ENCODE measurements at regions not wholly inside any gene's neighbourhood (a gene's known extent, or its start where the extent isn't known, plus 50 kb on each side); places are given as distances from the start of the nearest gene placed in this dataset.
"Not testable (repeated sequence)": the region's sequence is repeated elsewhere in the genome, so short reads cannot be mapped to it uniquely, and the experiment has no call there.

DNA sequence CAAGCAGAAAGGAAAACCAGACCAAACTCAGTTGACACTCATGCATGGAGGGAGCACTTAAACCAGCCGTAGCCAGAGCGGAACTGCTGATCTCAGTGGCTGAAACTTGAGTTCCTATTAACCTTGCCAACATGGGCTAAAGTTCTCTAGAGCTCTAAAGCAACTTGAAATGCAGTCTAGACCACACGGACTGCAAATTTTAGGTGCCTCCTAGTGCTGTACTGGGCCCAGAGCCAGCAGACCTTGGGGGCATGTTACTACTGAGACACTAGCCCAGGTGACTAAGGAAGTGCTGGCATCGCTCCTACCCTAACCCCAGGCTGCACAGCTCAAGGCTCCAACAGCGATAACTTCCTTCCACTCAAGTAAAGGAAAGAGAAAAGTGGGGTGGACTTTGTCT lies 236.5 kb downstream of the AKAIN1 start:
- no peaks in the 10 kb centered on the region for H3K36me3 ChIP-seq
- no peaks in the 10 kb centered on the region for H3K9me3 ChIP-seq
- TF ChIP-seq, protein P1, sequence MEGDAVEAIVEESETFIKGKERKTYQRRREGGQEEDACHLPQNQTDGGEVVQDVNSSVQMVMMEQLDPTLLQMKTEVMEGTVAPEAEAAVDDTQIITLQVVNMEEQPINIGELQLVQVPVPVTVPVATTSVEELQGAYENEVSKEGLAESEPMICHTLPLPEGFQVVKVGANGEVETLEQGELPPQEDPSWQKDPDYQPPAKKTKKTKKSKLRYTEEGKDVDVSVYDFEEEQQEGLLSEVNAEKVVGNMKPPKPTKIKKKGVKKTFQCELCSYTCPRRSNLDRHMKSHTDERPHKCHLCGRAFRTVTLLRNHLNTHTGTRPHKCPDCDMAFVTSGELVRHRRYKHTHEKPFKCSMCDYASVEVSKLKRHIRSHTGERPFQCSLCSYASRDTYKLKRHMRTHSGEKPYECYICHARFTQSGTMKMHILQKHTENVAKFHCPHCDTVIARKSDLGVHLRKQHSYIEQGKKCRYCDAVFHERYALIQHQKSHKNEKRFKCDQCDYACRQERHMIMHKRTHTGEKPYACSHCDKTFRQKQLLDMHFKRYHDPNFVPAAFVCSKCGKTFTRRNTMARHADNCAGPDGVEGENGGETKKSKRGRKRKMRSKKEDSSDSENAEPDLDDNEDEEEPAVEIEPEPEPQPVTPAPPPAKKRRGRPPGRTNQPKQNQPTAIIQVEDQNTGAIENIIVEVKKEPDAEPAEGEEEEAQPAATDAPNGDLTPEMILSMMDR (IDR thresholded peaks at IDR 0.05; ENCODE audit: low read depth, low read length): no peak
- DNase-seq: no peak
- H3K4me3 ChIP-seq (ENCODE audit: low read depth, low read length): no peak overlapping the region
- no peaks in the 10 kb centered on the region for H3K27me3 ChIP-seq
- H3K4me1 ChIP-seq: no peaks in the 10 kb centered on the region

DNA sequence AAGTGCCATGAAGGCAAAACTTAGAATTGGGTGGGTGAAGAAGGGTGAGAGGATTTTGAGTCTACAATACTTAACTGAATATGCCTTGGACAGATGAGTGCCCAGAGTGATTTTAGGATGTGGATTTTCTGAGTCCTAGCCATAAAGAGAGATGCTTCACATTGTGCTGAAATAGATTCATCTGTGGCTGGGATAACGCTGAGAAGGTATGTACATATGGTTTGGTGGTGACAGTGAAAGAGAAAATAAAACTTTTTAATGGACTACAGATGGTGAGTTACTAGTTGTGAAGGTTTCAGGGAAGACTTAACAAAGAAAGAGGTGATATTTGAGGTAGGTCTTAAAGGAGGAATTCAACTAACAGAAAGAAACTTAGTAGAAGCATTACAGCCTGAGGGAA lies 265.8 kb downstream of the AKAIN1 start:
- Histone ChIP-seq H3K4me1 (no peaks in the 10 kb centered on the region), H3K9me3 (no peaks in the 10 kb centered on the region), H3K36me3 (no peaks in the 10 kb centered on the region), H3K4me3 (ENCODE audit: low read depth, low read length) (no peak overlapping the region), H3K27me3 (no peaks in the 10 kb centered on the region)
- TF ChIP-seq, protein P1 (IDR thresholded peaks at IDR 0.05; ENCODE audit: low read depth, low read length): no peak
- no peak for DNase-seq

DNA sequence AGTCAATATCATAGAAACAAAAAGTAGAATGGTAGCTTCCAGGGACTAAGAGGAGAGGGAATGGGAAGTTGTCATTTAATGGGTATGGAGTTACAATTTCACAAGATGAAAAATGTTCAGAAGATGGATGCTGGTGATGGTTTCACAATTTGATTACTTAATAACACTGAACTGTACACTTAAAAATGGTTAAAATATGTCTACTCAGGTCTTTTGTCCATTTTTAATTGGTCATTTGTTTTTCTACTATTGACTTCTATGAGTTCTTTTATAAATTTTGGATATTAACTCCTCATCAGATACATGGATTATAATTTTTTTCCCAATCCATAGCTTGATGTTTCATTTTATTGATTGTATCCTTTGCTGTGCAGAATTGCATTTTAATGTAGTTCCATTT lies 275.5 kb downstream of the AKAIN1 start:
- DNase-seq: no peak
- no peaks in the 10 kb centered on the region for H3K36me3 ChIP-seq
- H3K9me3 ChIP-seq: no peaks in the 10 kb centered on the region
- TF ChIP-seq, protein P1 (IDR thresholded peaks at IDR 0.05; ENCODE audit: low read depth, low read length): no peak
- no peak overlapping the region for H3K4me3 ChIP-seq (ENCODE audit: low read depth, low read length)
- H3K4me1 ChIP-seq: no peaks in the 10 kb centered on the region
- H3K27me3 ChIP-seq: no peaks in the 10 kb centered on the region

DNA sequence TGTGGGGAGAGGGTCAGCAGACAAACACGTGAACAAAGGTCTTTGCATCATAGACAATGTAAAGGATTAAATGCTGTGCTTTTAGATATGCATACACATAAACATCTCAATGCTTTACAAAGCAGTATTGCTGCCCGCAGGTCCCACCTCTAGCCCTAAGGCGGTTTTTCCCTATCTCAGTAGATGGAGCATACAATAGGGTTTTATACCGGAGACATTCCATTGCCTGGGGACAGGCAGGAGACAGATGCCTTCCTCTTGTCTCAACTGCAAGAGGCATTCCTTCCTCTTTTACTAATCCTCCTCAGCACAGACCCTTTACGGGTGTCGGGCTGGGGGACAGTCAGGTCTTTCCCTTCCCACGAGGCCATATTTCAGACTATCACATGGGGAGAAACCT lies 279.5 kb downstream of the AKAIN1 start:
- not testable (repeated sequence) for H3K36me3 ChIP-seq; H3K9me3 ChIP-seq; H3K27me3 ChIP-seq; H3K4me1 ChIP-seq; DNase-seq; H3K4me3 ChIP-seq (ENCODE audit: low read depth, low read length)

DNA sequence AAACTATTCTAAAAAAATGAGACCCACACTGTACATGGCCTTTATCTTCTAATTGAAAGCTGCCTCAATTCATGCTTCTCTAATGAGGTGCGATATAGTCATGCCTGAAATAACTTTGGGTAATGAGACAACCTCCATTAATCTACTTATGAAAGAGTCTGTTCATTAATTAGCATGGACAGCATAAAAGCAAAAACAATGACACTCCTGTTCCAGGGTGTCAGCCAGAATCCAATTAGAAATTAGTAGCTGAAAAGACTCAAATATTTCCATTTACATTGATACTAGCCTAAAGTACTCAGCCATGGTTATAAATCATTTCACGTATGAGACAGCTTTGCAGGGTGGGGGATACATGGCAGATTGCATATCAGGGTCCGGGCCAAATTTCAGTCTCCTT lies 288.7 kb downstream of the AKAIN1 start:
- Histone ChIP-seq H3K9me3 (no peaks in the 10 kb centered on the region), H3K4me3 (ENCODE audit: low read depth, low read length) (no peak overlapping the region), H3K36me3 (no peaks in the 10 kb centered on the region), H3K27me3 (no peaks in the 10 kb centered on the region), H3K4me1 (no peaks in the 10 kb centered on the region)
- TF ChIP-seq, protein P1 (IDR thresholded peaks at IDR 0.05; ENCODE audit: low read depth, low read length): no peak
- DNase-seq: no peak

DNA sequence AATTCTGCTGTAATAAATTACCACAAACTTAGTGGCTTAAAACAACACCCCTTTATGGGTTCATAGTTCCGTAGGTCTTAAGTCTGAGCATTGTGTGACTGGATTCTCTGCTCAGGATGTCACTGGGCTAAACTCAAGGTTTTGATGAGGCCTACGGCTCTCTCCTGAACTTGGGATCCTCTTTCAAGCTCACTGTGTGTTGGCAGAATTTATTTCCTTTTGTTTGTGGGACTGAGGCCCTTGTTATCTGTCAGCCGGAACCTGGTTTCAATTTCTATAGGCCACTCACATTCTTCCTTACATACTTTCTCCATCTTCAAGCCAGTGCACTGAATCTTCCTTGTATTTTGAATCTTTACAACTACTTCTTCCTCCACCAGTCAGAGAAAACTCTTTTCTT lies 290.2 kb downstream of the AKAIN1 start:
- no peaks in the 10 kb centered on the region for H3K9me3 ChIP-seq
- no peaks in the 10 kb centered on the region for H3K4me1 ChIP-seq
- H3K4me3 ChIP-seq (ENCODE audit: low read depth, low read length): no peak overlapping the region
- no peaks in the 10 kb centered on the region for H3K36me3 ChIP-seq
- no peak for DNase-seq
- no peaks in the 10 kb centered on the region for H3K27me3 ChIP-seq
- TF ChIP-seq, protein P1 (IDR thresholded peaks at IDR 0.05; ENCODE audit: low read depth, low read length): no peak
